ENCODE measurements at regions not wholly inside any gene's neighbourhood (a gene's known extent, or its start where the extent isn't known, plus 50 kb on each side); places are given as distances from the start of the nearest gene placed in this dataset.

DNA sequence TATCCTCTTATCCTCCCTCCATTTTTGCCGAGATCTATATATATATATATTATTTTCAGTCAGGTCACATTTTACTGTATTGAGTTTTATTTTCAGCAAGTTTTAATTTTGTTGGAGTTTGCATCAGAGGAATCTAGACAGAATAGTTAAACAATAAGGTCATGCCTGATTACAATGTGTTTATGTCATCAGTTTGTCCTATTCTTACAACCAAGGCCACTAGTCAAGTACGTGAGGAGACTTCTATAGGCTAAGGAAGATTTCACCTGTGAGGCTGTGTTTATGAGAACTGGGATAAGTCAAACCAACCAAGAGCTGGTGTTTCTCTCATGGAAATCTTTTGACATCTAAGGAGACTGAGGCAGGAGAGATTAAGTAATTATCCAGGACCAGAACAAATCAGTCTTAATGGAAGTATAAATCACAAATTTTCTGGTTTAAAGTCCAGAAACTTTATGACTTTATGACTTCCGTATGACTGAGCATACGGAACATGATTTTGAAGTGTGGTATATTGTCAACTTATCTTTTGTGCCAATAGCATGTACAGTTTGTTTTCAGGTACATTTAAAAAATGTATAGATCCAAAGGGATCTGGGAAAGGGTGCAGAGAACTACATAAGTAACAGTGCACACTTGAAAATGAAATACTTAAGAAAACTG lies 100.0 kb upstream of the DTNA start:
- TF ChIP-seq, protein P1, sequence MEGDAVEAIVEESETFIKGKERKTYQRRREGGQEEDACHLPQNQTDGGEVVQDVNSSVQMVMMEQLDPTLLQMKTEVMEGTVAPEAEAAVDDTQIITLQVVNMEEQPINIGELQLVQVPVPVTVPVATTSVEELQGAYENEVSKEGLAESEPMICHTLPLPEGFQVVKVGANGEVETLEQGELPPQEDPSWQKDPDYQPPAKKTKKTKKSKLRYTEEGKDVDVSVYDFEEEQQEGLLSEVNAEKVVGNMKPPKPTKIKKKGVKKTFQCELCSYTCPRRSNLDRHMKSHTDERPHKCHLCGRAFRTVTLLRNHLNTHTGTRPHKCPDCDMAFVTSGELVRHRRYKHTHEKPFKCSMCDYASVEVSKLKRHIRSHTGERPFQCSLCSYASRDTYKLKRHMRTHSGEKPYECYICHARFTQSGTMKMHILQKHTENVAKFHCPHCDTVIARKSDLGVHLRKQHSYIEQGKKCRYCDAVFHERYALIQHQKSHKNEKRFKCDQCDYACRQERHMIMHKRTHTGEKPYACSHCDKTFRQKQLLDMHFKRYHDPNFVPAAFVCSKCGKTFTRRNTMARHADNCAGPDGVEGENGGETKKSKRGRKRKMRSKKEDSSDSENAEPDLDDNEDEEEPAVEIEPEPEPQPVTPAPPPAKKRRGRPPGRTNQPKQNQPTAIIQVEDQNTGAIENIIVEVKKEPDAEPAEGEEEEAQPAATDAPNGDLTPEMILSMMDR (conservative IDR thresholded peaks at IDR 0.05): no peak
- TF ChIP-seq ZFX (IDR thresholded peaks at IDR 0.05): no peak

Measured in C4-2B (cell line).